Eye (tissue), 1 donor: ENCODE measurements at regions not wholly inside any gene's neighbourhood (a gene's known extent, or its start where the extent isn't known, plus 50 kb on each side); places are given as distances from the start of the nearest gene placed in this dataset.
A peak's percentile ranks its signal among the peaks of the same experiment; 100 is the strongest.
"Not testable (repeated sequence)": the region's sequence is repeated elsewhere in the genome, so short reads cannot be mapped to it uniquely, and the experiment has no call there.

Experiments
- DNase-seq: peaks from one replicate; pipeline ENCODE4 v3.0.0-alpha.2; 2015

DNA sequence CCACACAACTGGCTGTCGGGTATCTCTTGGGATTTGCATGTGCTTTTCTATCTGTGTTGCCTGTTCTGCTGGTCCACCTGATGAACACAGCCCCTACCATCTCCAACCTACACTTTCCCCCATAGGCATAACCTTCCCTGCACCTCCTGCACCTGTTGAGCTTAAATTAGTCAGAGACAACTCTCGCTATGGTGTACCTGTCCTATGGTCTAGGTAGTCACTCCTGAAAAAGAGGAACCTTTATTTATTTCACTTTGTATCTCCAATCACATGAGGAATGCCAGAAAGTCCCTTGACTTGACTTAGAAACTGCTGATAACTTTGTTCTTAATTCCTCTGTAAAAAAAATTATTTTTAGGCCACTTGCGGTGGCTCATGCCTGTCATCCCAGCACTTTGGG, 338.1 kb downstream of the DHRSX start:
- DNase-seq: no peak

DNA sequence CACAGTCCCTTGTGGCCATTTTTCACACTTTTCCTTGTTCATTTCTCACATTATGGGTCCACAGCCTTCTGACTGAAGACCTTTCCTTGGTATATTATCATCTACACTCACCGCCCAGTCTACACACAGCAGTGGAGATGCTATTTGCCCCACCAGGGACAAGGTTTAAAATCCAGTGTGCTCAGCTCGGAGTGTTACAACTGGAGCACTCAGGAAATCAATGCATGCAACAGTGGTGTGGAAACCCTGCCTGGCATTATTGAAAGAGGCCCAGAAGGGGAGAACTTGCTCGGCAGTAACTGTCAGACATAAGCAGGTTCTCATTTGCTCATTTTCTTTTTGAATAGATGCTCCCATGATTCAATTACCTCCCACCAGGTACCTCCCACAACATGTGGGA, 340.9 kb downstream of the DHRSX start:
- no peak for DNase-seq

DNA sequence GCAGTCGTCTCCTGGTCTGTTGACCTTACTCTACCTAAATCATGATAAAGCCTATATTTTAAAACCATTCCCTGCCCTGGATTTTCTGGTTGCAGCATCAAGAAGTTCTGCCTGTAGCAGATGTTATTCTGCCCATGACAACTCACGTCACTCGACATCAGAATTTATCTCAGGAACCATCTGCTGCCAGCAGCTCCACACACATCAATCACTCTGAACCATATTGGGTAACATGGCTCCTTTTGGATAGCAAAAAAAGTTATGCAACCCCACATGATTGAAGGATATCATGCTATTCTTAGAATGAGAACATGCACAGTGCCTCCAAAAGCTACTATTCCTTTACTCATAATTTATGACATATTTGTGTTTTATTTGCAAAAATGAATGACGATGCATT, 341.4 kb downstream of the DHRSX start:
- DNase-seq: no peak

DNA sequence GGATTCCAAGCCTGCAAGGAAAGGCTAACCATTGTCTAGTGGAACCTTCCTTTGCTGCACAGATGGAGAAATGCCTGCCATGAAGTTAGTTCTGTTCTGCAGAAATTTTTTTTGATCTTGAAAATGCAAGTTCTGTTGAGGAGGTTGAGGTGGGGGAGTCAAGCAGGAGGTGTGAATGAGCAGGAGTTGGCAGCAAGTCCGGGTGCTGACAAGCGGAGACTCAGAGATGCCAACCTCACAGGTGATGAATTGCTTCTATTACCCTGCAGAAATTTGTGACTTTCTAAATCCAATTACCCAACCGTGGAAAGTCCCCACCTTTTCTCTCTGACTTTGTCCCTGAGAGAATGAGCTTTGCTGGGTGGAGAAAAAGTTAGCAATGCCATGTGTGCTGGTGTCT, 350.1 kb downstream of the DHRSX start:
- DNase-seq: no peak

DNA sequence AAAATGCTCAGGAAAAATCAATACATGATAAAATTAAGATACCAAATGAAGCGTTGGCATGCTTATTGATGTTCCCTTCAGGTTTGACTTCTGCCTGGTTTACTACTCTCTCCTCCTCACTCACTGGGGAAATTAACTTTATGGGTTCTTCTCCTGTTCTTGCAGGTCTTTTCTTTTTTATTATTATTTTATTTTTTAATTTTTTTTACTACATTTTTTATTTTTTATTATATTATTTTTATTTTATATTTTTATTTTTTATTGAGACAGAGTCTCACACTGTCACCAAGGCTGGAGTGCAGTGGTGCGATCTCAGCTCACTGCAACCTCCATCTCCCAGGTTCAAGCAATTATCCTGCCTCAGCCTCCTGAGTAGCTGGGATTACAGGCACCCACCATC, 350.8 kb downstream of the DHRSX start:
- DNase-seq: not testable (repeated sequence)

DNA sequence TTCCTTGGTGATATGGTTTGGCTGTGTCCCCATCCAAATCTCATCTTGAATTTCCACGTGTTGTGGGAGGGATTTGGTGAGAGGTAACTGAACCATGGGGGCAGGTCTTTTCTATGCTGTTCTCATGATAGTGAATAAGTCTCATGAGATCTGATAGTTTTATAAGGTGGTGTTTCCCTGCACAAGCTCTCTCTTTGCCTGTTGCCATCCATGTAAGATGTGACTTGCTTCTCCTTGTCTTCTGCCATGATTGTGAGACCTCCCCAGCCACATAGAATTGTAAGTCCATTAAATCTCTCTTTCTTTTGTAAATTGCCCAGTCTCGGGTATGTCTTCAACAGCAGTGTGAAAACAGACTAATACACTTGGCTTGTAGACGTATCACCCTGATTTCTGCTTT, 351.7 kb downstream of the DHRSX start:
- DNase-seq: not testable (repeated sequence)

DNA sequence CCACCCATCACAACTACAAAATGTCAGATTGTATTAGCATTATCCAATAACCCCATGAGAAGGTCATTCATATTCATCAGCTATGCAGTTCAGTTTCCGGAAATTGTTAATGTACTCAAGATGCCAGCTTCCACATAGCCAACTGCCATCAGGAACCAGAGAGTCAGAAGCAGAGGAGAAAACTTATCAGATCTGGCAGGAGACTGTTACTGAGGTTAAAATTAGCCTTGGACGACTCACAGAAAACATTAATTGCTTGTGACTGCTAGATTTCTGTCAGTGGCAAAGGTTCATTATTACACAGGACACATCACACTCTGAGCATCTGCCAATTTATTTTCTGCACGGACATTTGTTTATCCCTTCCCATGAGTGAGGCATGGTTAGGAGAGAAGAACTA, 352.8 kb downstream of the DHRSX start:
- peak; percentile 36 for DNase-seq

DNA sequence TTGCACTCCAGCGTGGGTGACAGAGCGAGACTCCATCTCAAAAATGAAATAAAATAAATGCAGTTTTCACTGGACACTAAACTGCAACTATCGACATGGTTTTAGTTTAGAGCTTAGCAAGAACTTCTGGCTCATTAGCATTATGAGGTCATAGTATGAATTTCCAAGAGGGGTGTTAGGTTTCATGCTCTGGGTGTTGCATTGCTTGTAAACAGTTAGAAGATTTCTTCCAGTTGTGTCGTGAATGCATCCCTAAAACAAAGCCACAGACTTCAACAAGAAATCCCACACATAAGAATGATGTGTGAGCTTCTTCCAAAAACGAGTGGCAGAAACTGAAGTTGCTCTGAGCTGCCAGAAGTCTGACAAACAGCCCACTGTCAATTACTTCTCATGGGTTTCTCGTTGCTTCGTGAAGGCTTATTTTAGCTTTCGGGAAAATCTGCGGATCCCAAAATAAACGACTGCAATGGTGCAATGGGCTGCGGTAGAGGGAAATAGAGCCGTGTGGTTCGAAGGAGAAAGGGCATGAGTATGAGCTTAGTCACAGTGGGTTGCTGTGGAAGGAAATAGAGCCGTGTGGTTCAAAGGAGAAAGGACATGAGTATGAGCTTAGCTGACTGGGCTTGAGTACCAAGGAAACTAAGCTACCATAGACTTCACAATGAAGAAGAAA, 354.9 kb downstream of the DHRSX start:
- no peak for DNase-seq

DNA sequence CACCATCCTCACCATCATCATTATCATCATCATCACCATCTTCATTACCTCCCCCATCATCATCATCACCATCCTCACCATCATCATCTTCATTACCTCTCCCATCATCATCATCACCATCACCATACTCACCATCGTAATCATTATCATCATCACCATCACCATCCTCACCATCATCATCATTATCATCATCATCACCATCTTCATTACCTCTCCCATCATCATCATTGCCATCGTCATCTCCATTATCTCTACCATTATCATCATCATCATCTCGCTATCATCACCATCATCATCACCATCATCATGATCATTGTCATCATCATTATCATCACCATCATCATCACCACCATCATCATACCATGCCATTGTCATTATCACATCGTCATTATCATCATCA, 362.9 kb downstream of the DHRSX start:
- DNase-seq: no peak

DNA sequence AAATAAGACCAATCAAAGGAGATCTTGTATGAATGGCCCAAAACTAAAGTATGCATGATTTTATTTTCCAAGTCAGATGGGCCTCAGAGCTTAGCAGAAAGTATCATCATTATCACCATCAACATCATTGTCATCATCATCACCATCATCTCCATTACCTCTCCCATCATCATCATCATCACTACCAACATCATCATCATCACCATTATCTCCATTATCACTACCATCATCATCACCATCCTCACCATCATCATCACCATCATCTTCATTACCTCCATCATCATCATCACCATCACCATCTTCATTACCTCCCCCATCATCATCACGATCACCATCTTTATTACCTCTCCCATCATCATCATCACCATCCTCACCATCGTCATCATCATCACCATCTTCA, 363.9 kb downstream of the DHRSX start:
- DNase-seq: no peak

DNA sequence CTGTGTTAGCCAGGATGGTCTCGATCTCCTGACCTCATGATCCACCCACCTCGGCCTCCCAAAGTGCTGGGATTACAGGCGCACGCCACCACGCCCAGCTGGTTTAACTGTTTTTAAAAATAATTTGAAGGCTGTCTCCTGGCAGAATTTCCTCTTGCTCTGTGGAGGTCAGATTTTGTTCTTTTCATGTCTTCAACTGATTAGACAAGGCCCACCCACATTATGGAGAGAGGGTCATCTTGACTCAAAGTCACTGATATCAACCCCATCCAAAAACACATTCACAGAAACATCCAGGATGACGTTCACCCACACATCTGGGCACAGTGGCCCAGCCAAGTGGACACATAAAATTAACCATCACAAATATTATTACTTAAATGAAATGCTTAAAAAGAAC, 365.4 kb downstream of the DHRSX start:
- no peak for DNase-seq

DNA sequence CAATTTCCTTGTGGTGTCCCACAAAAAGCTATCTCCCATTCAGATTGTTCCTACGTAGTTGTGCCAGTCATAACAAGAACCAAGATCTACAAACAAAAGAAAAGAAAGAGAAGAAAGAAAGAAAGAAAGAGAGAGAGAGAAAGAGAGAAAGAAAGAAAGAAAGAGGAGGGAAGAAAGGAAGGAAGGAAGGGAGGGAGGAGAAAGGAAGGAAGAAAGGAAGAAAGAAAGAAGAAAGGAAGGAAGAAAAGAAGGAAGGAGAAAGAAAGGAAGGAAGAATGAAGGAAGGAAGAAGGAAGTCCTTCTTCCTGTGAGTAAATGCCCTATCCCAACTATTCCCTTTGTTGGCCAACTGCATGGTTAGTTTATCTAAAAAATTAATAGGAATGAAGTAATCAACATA, 366.0 kb downstream of the DHRSX start:
- DNase-seq: no peak
